Ascending aorta (tissue), 2 donors: ENCODE measurements at regions not wholly inside any gene's neighbourhood (a gene's known extent, or its start where the extent isn't known, plus 50 kb on each side); places are given as distances from the start of the nearest gene placed in this dataset.

Experiments
- DNase-seq, 2 donors: peaks; one replicate each; pipeline ENCODE4 v3.0.0-alpha.2; 2019; ENCODE audit warnings: low spot score in 2 of 2
- H3K27ac ChIP-seq, 2 donors: fragments of 200-600 bp; sonication (generic); one replicate each; pipeline ENCODE4 v1.5.1; 2016 to 2017; ENCODE audit warnings: mild to moderate bottlenecking in 1 of 2
- H3K27me3 ChIP-seq: fragments of 200-600 bp; sonication (generic); one replicate; pipeline ENCODE4 v1.5.1; 2017
- H3K36me3 ChIP-seq, 2 donors: fragments of 200-600 bp; sonication (generic); one replicate each; pipeline ENCODE4 v1.5.1; 2016
- H3K4me1 ChIP-seq, 2 donors: fragments of 200-600 bp; sonication (generic); one replicate each; pipeline ENCODE4 v1.5.1; 2016 to 2017; ENCODE audit warnings: mild to moderate bottlenecking in 1 of 2
- H3K4me3 ChIP-seq, 2 donors: fragments of 200-600 bp; sonication (generic); one replicate each; pipeline ENCODE4 v1.5.1; 2016 to 2017; ENCODE audit warnings: mild to moderate bottlenecking in 1 of 2
- H3K9me3 ChIP-seq, 2 donors: fragments of 200-600 bp; sonication (generic); one replicate each; pipeline ENCODE4 v1.5.1; 2016
- intact Hi-C: fragments of 100-400 bp; cut with DNase I; formaldehyde crosslinking; loops from one replicate; pipeline ENCODE4 v1.15.1; 2023
- TF ChIP-seq, protein P1 (sequence below), 3 experiments: fragments of 200-600 bp in 2 of 3; fragments of 450-650 bp in 1 of 3; sonication (generic) in 2 of 3; IDR thresholded peaks; one replicate each; pipeline ENCODE4 v1.5.1; 2016 to 2019; ENCODE audit warnings: antibody characterized with exemption in 3 of 3, mild to moderate bottlenecking in 1 of 3, moderate library complexity in 1 of 3

DNA sequence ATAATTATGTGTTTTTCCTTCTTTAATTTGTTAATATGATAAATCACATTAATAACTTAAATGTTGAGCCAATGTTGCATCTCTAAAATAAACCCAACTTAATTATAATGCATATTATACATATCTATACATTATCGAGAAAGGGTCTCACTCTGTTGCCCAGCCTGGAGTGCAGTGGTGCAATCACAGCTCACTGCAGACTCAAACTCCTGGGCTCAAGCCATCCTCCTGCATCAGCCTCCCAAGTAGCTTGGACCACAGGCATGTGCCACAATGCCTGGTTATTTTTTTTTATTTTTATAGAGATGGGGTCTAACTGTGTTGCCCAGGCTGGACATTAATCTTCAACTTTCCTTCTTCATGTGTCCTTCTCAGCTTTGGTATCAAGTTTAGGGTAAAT is 98.9 kb downstream of the INHBA start:
- H3K9me3 ChIP-seq = no peaks in the 10 kb centered on the region
- DNase-seq = no peak
- H3K4me1 ChIP-seq = no peaks in the 10 kb centered on the region
- no peak overlapping the region for H3K4me3 ChIP-seq
- TF ChIP-seq, protein P1, sequence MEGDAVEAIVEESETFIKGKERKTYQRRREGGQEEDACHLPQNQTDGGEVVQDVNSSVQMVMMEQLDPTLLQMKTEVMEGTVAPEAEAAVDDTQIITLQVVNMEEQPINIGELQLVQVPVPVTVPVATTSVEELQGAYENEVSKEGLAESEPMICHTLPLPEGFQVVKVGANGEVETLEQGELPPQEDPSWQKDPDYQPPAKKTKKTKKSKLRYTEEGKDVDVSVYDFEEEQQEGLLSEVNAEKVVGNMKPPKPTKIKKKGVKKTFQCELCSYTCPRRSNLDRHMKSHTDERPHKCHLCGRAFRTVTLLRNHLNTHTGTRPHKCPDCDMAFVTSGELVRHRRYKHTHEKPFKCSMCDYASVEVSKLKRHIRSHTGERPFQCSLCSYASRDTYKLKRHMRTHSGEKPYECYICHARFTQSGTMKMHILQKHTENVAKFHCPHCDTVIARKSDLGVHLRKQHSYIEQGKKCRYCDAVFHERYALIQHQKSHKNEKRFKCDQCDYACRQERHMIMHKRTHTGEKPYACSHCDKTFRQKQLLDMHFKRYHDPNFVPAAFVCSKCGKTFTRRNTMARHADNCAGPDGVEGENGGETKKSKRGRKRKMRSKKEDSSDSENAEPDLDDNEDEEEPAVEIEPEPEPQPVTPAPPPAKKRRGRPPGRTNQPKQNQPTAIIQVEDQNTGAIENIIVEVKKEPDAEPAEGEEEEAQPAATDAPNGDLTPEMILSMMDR (IDR thresholded peaks at IDR 0.05) = no peak
- no peak overlapping the region for H3K27ac ChIP-seq
- H3K27me3 ChIP-seq = no peaks in the 10 kb centered on the region
- H3K36me3 ChIP-seq = no peaks in the 10 kb centered on the region
- intact Hi-C loops = no loop called here

DNA sequence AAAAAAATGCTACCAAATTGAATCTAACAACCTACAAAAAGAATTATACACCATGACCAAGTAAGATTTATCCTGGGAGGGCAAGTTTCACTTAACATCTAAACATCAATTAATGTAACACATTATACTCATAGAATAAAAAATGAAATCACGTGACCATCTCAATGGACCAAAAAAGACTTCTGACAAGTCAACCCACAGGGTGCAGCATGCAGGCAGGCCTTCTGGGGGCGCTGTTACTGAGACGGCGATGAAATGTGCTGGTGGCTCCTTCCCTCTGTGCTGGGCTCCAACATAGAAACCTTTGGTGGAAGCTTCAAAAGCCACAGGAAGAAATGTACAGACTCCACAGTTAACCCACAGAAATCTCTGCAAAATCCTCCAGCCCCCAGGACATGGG is 103.1 kb downstream of the INHBA start:
- H3K27me3 ChIP-seq = no peaks in the 10 kb centered on the region
- TF ChIP-seq, protein P1 (IDR thresholded peaks at IDR 0.05) = no peak
- intact Hi-C loops = no loop called here
- H3K4me3 ChIP-seq = no peak overlapping the region
- H3K36me3 ChIP-seq = no peaks in the 10 kb centered on the region
- no peaks in the 10 kb centered on the region for H3K4me1 ChIP-seq
- no peak for DNase-seq
- peaks cover 0 to 16% of the 10 kb centered on the region in 2 donors for H3K9me3 ChIP-seq
- H3K27ac ChIP-seq = no peak overlapping the region

DNA sequence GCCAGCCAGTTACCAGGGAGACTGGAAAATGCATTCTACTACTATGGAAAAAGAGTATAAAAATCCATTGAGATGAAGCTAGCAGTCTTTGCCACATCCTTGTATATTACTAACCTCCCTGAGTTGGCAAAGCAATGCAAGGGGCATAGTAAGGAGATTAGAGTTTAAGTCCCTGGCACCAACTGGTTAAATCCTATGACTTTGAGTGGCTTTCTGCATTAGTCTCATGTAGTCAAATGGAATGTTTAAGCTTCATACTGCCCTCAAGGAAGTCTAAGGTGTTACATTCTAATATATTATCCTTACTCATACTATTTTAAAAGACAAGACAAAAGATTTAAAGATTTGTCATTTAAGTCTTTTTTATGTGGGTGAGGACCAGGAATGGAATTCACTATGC is 110.1 kb downstream of the INHBA start:
- Histone ChIP-seq H3K27ac (no peak overlapping the region), H3K36me3 (no peaks in the 10 kb centered on the region), H3K4me1 (no peaks in the 10 kb centered on the region), H3K9me3 (peaks cover 0 to 16% of the 10 kb centered on the region in 2 donors), H3K27me3 (no peaks in the 10 kb centered on the region), H3K4me3 (no peak overlapping the region)
- no peak for DNase-seq
- TF ChIP-seq, protein P1 (IDR thresholded peaks at IDR 0.05) = no peak
- intact Hi-C loops = no loop called here

DNA sequence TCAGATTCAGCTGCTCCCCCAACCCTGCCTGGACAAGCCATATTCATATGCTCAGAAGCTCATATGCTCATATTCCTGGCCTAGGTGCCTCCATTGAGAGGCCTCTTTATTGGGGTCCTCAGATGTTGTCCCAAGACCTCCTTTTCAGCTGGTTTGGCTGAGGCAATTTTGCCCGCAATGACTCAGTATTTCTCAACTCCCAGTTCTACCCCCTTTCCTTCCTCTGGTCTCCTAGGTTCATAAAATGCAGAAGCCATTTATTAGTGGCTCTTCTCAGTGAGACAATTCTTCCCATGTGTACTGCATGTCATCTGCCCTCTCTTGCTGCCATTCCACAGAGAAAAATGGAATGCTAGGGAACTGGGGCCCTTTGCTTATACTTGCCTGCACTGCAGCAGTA is 110.7 kb downstream of the INHBA start:
- TF ChIP-seq, protein P1 (IDR thresholded peaks at IDR 0.05) = no peak
- Histone ChIP-seq H3K36me3 (no peaks in the 10 kb centered on the region), H3K4me3 (no peak overlapping the region), H3K27ac (no peak overlapping the region), H3K9me3 (peaks cover 0 to 13% of the 10 kb centered on the region in 2 donors), H3K4me1 (no peaks in the 10 kb centered on the region), H3K27me3 (no peaks in the 10 kb centered on the region)
- intact Hi-C loops = no loop called here
- DNase-seq = no peak

DNA sequence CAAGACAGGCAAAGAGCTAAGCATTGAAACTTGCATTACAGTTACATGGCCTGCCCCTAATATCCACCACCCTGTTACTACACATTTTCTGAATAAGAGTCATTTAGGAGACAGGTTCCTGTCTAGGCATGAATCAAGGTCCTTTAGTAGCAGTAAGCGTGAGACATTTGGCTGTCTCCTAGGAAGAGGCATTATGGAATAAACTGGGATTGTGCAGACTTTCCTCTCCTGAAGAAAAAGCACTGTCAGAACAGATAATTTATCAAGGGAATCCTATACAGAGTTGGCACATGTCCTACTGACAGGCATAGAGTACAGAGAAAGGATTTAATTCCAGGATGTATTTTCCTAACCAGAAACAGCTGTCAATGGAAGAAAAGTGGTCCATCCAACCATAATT is 111.9 kb downstream of the INHBA start:
- DNase-seq = no peak
- H3K27ac ChIP-seq = no peak overlapping the region
- H3K36me3 ChIP-seq = no peaks in the 10 kb centered on the region
- intact Hi-C loops = no loop called here
- no peaks in the 10 kb centered on the region for H3K4me1 ChIP-seq
- H3K27me3 ChIP-seq = no peaks in the 10 kb centered on the region
- no peak overlapping the region for H3K4me3 ChIP-seq
- TF ChIP-seq, protein P1 (IDR thresholded peaks at IDR 0.05) = no peak
- H3K9me3 ChIP-seq = peaks cover 0 to under 1% of the 10 kb centered on the region in 2 donors

DNA sequence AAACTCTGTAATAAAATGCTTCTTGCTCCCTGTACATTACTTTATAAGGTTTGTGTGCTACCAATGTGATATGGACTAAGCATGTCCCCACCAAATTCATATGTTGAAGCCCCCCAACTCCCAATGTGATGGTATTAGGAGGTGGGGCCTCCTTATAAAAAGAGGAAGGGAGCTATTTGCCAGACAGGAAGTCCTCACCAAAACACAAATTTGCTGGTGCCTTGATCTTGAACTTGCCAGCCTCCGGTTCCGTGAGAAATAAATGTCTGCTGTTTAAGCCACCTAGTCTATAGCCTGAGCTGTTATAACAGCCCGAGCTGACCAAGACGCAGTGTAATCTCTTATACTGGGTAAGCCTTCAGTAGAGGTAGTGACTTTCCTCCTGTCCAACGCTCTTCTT is 114.5 kb downstream of the INHBA start:
- intact Hi-C loops = no loop called here
- Histone ChIP-seq H3K27me3 (no peaks in the 10 kb centered on the region), H3K36me3 (no peaks in the 10 kb centered on the region), H3K9me3 (no peaks in the 10 kb centered on the region), H3K4me3 (no peak overlapping the region), H3K27ac (no peak overlapping the region), H3K4me1 (no peaks in the 10 kb centered on the region)
- TF ChIP-seq, protein P1 (IDR thresholded peaks at IDR 0.05) = no peak
- DNase-seq = no peak
